ENCODE measurements at regions not wholly inside any gene's neighbourhood (a gene's known extent, or its start where the extent isn't known, plus 50 kb on each side); places are given as distances from the start of the nearest gene placed in this dataset.

DNA sequence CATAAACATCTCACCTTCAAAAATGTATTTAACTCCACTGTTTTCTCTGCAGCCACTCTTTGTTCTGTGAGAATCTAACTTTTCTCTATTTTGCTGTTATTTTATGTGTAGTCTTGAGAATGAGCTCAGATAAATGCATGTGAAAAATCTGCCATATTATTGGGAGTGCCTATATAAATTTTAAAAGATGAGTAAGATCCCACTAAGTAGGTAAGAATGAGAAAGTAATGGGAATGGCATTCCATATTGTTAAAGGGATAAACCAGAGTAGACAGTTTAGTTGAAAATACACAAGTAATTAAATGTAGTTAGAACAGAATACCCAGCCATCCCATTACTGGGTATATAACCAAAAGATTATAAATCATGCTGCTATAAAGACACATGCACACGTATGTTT lies 817.2 kb downstream of the FAM181B start:
- ATAC-seq (no peak), DNase-seq (no peak)
- Mint-ChIP-seq H3K4me3 (no peak overlapping the region), H3K27ac (no peak overlapping the region), H3K27me3 (no peaks in the 10 kb centered on the region), H3K4me1 (peaks cover 5% of the 10 kb centered on the region), H3K36me3 (peaks cover 1% of the 10 kb centered on the region), H3K9me3 (ENCODE audit: low read depth) (no peaks in the 10 kb centered on the region)
- CTCF ChIA-PET = no interaction called here

DNA sequence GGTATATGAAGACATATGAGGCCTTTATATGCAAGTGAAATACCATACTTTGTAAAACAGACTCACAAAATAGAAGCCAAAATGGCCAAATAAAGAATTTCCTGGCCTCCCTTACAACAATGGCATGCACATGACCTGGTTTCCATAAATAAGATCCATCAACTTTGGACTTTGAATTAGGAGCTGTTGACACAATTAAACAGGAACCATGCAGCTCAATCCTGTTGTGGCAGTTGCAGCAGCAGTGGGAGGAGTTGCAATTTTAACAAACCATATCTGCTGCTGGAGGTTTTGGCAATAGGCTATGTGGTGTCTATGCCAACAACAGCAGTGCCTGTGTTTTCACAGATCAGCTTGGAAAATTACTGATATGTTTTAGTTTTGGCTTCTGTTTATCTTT lies 818.6 kb downstream of the FAM181B start:
- H3K36me3 Mint-ChIP-seq = peaks cover 1% of the 10 kb centered on the region
- no peak overlapping the region for H3K27ac Mint-ChIP-seq
- H3K9me3 Mint-ChIP-seq (ENCODE audit: low read depth) = no peaks in the 10 kb centered on the region
- no peak for DNase-seq
- CTCF ChIA-PET = interaction anchor here (1.2 kb wide), 1 partner anchor 41 kb away, joined by 3 read pairs; no protein-coding TSS in a partner anchor
- no peaks in the 10 kb centered on the region for H3K27me3 Mint-ChIP-seq
- ATAC-seq = no peak
- H3K4me3 Mint-ChIP-seq = no peak overlapping the region
- H3K4me1 Mint-ChIP-seq = peaks cover 5% of the 10 kb centered on the region

DNA sequence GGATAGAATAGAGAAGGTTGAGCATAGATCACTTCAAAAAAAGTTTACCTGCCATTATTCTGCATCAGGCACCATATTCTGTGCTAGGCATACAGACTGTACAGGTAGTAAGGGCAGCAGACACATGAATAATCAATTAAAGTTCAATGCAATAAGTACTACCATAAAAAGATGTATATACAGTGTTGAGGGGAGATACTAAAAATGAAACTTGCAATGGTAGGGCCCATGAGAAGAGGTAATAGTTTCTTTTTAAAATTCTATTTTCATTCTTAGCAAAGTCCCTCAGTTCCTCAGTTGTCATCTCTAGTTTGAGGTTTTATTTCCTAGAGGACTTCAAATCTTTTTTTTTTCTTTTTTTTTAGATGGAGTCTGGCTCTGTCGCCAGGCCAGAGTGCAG lies 819.9 kb downstream of the FAM181B start:
- Mint-ChIP-seq H3K27ac (no peak overlapping the region), H3K4me1 (peaks cover 5% of the 10 kb centered on the region), H3K27me3 (no peaks in the 10 kb centered on the region), H3K9me3 (ENCODE audit: low read depth) (no peaks in the 10 kb centered on the region), H3K4me3 (no peak overlapping the region), H3K36me3 (peaks cover 1% of the 10 kb centered on the region)
- CTCF ChIA-PET = no interaction called here
- no peak for DNase-seq
- ATAC-seq = no peak

- CTCF ChIA-PET = no interaction called here
- Mint-ChIP-seq H3K9me3 (ENCODE audit: low read depth) (no peaks in the 10 kb centered on the region), H3K4me1 (no peaks in the 10 kb centered on the region), H3K27me3 (no peaks in the 10 kb centered on the region), H3K4me3 (no peak overlapping the region), H3K27ac (no peak overlapping the region), H3K36me3 (no peaks in the 10 kb centered on the region)
- ATAC-seq (no peak), DNase-seq (no peak)
Measured at GRCh38 chr11:81907996-81908395, 825.7 kb downstream of the FAM181B start.

DNA sequence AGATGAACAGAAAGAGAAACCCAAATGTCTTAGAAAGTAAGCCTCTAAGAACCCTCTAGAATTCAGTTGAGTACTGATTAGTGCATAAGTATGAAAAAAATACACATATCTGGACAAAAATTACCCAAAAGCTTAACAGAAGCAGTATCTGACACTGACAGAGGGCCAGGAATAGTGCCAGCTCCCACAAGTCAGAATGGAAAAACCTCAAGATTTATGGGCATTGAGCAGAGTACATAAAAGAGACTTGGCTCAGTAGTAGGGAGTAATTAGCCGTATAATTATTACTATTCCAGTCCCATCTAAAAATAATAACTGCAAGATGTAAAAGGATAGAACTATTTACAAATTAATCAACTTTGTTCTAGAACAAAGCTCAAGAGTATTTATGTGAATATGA lies 834.5 kb downstream of the FAM181B start:
- Mint-ChIP-seq H3K4me1 (no peaks in the 10 kb centered on the region), H3K9me3 (ENCODE audit: low read depth) (no peaks in the 10 kb centered on the region), H3K36me3 (no peaks in the 10 kb centered on the region), H3K27ac (no peak overlapping the region), H3K27me3 (no peaks in the 10 kb centered on the region), H3K4me3 (no peak overlapping the region)
- CTCF ChIA-PET = interaction anchor here (1.0 kb wide), 1 partner anchor 9 kb away, joined by 3 read pairs; no protein-coding TSS in a partner anchor
- ATAC-seq (no peak), DNase-seq (no peak)

DNA sequence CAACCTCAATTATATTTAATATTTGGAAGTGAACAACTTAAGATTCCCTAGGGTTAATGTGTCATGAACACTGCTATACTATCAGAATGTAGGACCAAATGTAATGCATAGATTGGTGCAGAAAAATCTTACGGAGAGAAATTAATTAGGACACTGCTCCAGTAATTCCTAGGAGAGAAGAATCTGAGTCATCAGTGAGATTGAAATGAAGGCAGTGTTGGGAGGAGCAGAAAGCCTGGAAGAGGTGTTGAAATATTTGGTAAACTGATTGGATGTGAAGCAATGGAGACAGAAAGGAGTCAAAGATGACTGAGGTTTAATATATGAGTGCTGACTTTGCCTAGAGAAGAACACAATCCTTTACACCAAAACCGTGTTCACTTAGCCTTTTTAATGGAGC lies 836.0 kb downstream of the FAM181B start:
- Mint-ChIP-seq H3K27me3 (no peaks in the 10 kb centered on the region), H3K9me3 (ENCODE audit: low read depth) (no peaks in the 10 kb centered on the region), H3K36me3 (peaks cover 2% of the 10 kb centered on the region), H3K4me1 (no peaks in the 10 kb centered on the region), H3K27ac (no peak overlapping the region), H3K4me3 (no peak overlapping the region)
- CTCF ChIA-PET = no interaction called here
- ATAC-seq (no peak), DNase-seq (no peak)

DNA sequence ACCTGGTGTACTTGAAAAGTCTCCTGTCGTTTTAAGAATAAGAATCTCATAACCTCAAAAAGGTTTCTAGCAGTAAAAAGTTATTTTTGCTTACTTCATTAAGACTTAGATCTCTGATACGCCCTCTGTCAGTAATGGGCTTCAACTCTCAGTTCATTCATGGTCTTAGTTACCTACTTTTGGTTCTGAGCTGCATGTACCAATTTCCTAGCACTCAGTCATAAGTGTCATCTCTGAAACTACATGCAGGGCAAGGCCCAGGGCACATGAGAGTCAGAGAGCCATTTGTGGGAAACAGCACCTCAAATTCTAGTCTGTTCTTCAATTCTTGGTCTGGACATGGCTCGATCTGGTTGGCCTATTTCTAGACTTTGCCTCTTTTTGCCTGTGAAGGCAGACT lies 838.4 kb downstream of the FAM181B start:
- no peak overlapping the region for H3K4me3 Mint-ChIP-seq
- H3K9me3 Mint-ChIP-seq (ENCODE audit: low read depth) = no peaks in the 10 kb centered on the region
- H3K4me1 Mint-ChIP-seq = no peaks in the 10 kb centered on the region
- no peaks in the 10 kb centered on the region for H3K27me3 Mint-ChIP-seq
- H3K27ac Mint-ChIP-seq = no peak overlapping the region
- CTCF ChIA-PET = no interaction called here
- ATAC-seq (no peak), DNase-seq (no peak)
- peaks cover 3% of the 10 kb centered on the region for H3K36me3 Mint-ChIP-seq

DNA sequence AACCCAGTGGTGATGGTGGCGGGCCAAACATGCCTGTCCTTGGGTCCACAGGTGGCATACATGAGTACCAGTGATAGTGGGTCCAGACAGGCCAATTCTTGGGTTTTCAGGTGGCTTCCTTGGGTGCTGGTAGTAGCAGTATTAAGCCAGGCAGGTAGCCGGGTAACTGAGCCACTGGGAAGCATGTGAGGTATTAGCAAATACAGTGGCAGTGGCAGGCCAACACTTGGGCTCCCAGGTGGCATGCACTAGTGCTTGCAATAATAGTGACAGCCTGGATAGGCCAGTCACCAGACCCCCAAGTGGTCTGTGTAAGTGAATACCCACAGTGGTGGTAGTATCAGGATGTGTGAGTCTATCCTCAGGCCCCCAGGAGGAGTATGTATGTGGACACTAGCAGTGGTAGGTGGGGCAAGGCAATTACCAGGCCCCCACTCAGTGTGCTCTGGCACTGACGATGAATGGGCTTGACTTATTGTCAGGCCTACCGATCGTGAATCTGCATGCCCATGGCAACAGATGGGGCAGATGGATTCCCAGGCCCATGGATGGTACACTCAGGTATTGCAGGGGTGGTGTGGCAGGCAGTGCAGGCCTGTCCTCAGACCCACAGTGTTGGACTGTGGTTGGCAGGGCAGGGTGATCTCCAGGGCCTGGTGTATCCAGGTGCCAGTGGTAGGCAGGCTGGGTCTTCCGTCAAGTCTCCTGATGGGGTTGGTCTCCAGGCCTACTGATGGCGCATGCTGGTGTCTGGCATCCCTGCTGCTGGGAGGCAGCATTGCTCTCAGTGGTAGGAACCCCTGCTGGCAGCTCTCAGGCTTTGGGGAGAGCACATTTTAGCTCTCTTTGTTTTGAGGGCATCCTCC lies 840.7 kb downstream of the FAM181B start:
- Mint-ChIP-seq H3K9me3 (ENCODE audit: low read depth) (peaks cover 3% of the 10 kb centered on the region), H3K27me3 (no peaks in the 10 kb centered on the region), H3K36me3 (peaks cover 5% of the 10 kb centered on the region), H3K27ac (no peak overlapping the region), H3K4me3 (no peak overlapping the region), H3K4me1 (no peaks in the 10 kb centered on the region)
- no peak for DNase-seq
- ATAC-seq = no peak
- CTCF ChIA-PET = no interaction called here

- H3K4me1 Mint-ChIP-seq = peaks cover 6% of the 10 kb centered on the region
- CTCF ChIA-PET = no interaction called here
- no peaks in the 10 kb centered on the region for H3K27me3 Mint-ChIP-seq
- peaks cover 3% of the 10 kb centered on the region for H3K9me3 Mint-ChIP-seq (ENCODE audit: low read depth)
- H3K4me3 Mint-ChIP-seq = no peak overlapping the region
- no peak for ATAC-seq
- no peak overlapping the region for H3K27ac Mint-ChIP-seq
- peaks cover 3% of the 10 kb centered on the region for H3K36me3 Mint-ChIP-seq
- DNase-seq = no peak
Measured at GRCh38 chr11:81888391-81888790, 845.3 kb downstream of the FAM181B start.

DNA sequence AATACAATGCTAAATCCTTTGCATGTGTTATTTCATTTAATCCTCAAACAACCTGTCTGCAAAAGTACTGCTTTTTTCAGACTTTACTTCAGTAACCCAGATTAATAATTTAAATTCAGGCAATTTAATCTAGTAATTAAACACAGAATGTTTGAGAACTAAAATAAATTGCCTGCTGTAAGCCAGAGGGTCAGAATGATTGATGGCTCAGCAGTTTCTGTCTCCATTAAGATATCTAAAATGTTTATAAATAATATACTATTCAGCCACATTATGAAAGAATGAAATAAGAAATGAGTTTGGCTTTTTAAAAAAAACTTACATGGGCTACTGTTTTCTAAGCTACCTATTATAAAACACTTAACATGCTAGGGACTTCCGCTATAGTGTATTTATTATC lies 846.0 kb downstream of the FAM181B start:
- Mint-ChIP-seq H3K4me3 (no peak overlapping the region), H3K9me3 (ENCODE audit: low read depth) (peaks cover 3% of the 10 kb centered on the region), H3K27ac (no peak overlapping the region), H3K36me3 (peaks cover 3% of the 10 kb centered on the region), H3K4me1 (peaks cover 6% of the 10 kb centered on the region), H3K27me3 (no peaks in the 10 kb centered on the region)
- DNase-seq = no peak
- CTCF ChIA-PET = no interaction called here
- ATAC-seq = no peak

DNA sequence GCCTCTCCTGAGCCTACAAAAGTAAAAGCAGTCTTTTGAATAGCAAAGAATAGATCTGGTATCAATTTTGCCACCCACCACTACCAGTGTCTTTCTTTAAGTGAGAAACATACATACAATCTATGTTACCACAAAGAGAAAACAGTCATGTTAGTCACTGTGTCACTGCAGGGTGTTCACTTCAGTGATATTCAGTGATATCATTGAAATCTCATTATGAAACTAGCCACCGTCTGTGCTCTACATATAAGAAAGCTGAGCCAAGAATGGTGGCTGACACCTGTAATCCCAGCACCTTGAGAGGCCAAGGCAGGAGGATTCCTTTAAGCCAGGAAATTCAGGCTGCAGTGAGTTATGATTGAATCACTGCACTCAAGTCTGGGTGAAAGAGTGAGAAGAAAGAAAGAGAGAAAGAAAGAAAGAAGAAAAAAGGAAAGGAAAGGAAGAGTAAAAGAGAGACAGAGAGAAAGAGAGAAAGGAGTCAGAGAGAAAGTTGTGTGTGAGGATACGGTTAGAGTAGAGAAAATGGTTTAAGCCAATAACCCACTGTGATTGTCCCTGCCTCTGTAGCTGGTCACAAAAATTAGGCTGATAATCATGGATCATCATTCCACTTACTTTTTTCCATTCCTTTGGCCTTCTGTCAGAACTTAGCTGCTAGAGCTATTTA lies 847.1 kb downstream of the FAM181B start:
- DNase-seq (no peak), ATAC-seq (peak; percentile 20)
- Mint-ChIP-seq H3K4me3 (no peak overlapping the region), H3K27ac (no peak overlapping the region), H3K36me3 (peaks cover 1% of the 10 kb centered on the region), H3K9me3 (ENCODE audit: low read depth) (peaks cover 3% of the 10 kb centered on the region), H3K27me3 (peaks cover 3% of the 10 kb centered on the region), H3K4me1 (peaks cover 6% of the 10 kb centered on the region)
- CTCF ChIA-PET = no interaction called here

GRCh38 chr11:81874635-81875034 lies 859.0 kb downstream of the FAM181B start:
- DNase-seq = peak; percentile 68
- peak; percentile 59 for ATAC-seq
- CTCF ChIA-PET = no interaction called here
- H3K9me3 Mint-ChIP-seq (ENCODE audit: low read depth) = no peaks in the 10 kb centered on the region
- H3K27ac Mint-ChIP-seq = peak overlapping the region; percentile 47
- H3K36me3 Mint-ChIP-seq = peaks cover 10% of the 10 kb centered on the region
- peak overlapping the region; percentile 31 for H3K4me3 Mint-ChIP-seq
- H3K27me3 Mint-ChIP-seq = peaks cover 2% of the 10 kb centered on the region
- H3K4me1 Mint-ChIP-seq = peaks cover 33% of the 10 kb centered on the region

DNA sequence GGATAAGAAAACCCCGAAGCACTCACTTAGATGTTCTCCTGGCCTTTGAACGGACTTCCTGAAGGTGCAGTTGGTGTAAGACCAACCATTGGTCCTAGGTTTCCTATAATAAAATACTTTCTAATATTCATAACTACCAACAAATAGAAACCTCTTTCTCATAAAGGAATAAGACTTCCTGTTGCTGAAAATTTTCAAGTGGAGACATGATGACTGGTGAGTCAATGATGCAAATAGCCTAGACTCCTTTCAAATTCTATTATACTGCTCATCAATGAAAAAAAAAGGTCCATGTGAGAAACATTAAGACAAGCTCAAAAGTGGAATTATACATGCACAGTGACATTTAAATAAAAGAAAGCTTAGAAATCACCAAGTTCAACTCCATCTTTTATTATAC lies 862.8 kb downstream of the FAM181B start:
- no peak for ATAC-seq
- H3K27me3 Mint-ChIP-seq = peaks cover 5% of the 10 kb centered on the region
- CTCF ChIA-PET = no interaction called here
- H3K9me3 Mint-ChIP-seq (ENCODE audit: low read depth) = peaks cover 5% of the 10 kb centered on the region
- peak overlapping the region; percentile 90 for H3K27ac Mint-ChIP-seq
- DNase-seq = no peak
- peaks cover 47% of the 10 kb centered on the region for H3K4me1 Mint-ChIP-seq
- no peak overlapping the region for H3K4me3 Mint-ChIP-seq
- H3K36me3 Mint-ChIP-seq = peaks cover 22% of the 10 kb centered on the region

DNA sequence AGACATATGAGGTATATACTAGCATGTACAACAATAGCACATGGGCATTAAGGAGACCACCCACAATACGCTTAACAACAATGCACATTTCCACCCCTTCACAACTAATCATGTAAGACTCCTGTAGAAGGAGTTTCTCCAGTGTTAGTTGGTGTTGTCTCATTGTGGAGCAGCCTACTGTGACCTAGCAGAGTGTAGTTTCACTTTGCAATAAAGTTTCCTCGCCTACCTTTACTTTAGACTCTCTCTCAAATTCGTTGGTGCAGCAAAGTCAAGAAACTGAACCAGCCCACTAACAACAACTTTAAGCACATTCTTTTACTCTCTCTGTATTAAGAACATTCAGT lies 863.6 kb downstream of the FAM181B start:
- DNase-seq = peak; percentile 47

More for the DNA sequence above, 863.6 kb downstream of the FAM181B start:
- Mint-ChIP-seq H3K9me3 (ENCODE audit: low read depth) (peaks cover 5% of the 10 kb centered on the region), H3K4me3 (peak overlapping the region; percentile 67), H3K4me1 (peaks cover 41% of the 10 kb centered on the region), H3K36me3 (peaks cover 20% of the 10 kb centered on the region), H3K27me3 (peaks cover 5% of the 10 kb centered on the region), H3K27ac (peak overlapping the region; percentile 90)
- CTCF ChIA-PET = no interaction called here
- ATAC-seq = peak; percentile 74

Data from activated CD8-positive, alpha-beta memory T cell treated with anti-CD3 and anti-CD28 coated beads, Interleukin-2, amount 10 ng/mL, durations not matched to agents 7 days and 5 days (primary cell).